H9 (cell line): ENCODE measurements at regions not wholly inside any gene's neighbourhood (a gene's known extent, or its start where the extent isn't known, plus 50 kb on each side); places are given as distances from the start of the nearest gene placed in this dataset.
"Not testable (repeated sequence)": the region's sequence is repeated elsewhere in the genome, so short reads cannot be mapped to it uniquely, and the experiment has no call there.

Source experiments
- DNase-seq: peaks from one replicate; pipeline ENCODE4 v3.0.0-alpha.2; 2017
- H2AFZ ChIP-seq: one replicate; pipeline ENCODE4 v1.6.1; 2013; ENCODE audit warnings: mild to moderate bottlenecking, low read length, control low read depth, moderate library complexity
- H2AK5ac ChIP-seq: 2 replicates; pipeline ENCODE4 v1.6.1; 2013; ENCODE audit warnings: low read length, control low read depth, mixed read lengths; ENCODE audit not compliant: insufficient read length
- H2BK120ac ChIP-seq: one replicate; pipeline ENCODE4 v1.6.1; 2013; ENCODE audit warnings: low read depth, mild to moderate bottlenecking, low read length, control low read depth, inconsistent platforms; ENCODE audit not compliant: poor library complexity, severe bottlenecking
- H2BK12ac ChIP-seq: 2 replicates; pipeline ENCODE4 v1.6.1; 2013; ENCODE audit warnings: low read length, control low read depth, mixed read lengths, low read depth; ENCODE audit not compliant: insufficient read length
- H2BK15ac ChIP-seq: 2 replicates; pipeline ENCODE4 v1.6.1; 2013; ENCODE audit warnings: low read depth, low read length, control low read depth
- H2BK20ac ChIP-seq: one replicate; pipeline ENCODE4 v1.6.1; 2013; ENCODE audit warnings: low read depth, mild to moderate bottlenecking, low read length, control low read depth, inconsistent platforms; ENCODE audit not compliant: poor library complexity, severe bottlenecking
- H2BK5ac ChIP-seq: 2 replicates; pipeline ENCODE4 v1.6.1; 2013; ENCODE audit warnings: low read length, control low read depth, mixed read lengths; ENCODE audit not compliant: insufficient read length
- H3K14ac ChIP-seq: 2 replicates; pipeline ENCODE4 v1.6.1; 2013; ENCODE audit warnings: low read length, control low read depth; ENCODE audit not compliant: insufficient read depth
- H3K18ac ChIP-seq: 2 replicates; pipeline ENCODE4 v1.6.1; 2013; ENCODE audit warnings: low read depth, mild to moderate bottlenecking, mixed read lengths, low read length, control low read depth; ENCODE audit not compliant: insufficient read length
- H3K23ac ChIP-seq: 2 replicates; pipeline ENCODE4 v1.6.1; 2013; ENCODE audit warnings: low read length, control low read depth, mixed read lengths, low read depth; ENCODE audit not compliant: insufficient read length
- H3K23me2 ChIP-seq: 2 replicates; pipeline ENCODE4 v1.6.1; 2013; ENCODE audit warnings: low read depth, mild to moderate bottlenecking, mixed read lengths, low read length, control low read depth; ENCODE audit not compliant: insufficient read length, poor library complexity, severe bottlenecking
- H3K27ac ChIP-seq: 2 replicates; pipeline ENCODE4 v1.5.1; 2013; ENCODE audit warnings: low read length, control low read depth, mixed read lengths, low read depth; ENCODE audit not compliant: insufficient read length
- H3K27me3 ChIP-seq: 2 replicates; pipeline ENCODE4 v1.6.1; 2013; ENCODE audit warnings: low read length, control low read depth, inconsistent platforms; ENCODE audit not compliant: insufficient read depth
- H3K4ac ChIP-seq: 2 replicates; pipeline ENCODE4 v1.6.1; 2013; ENCODE audit warnings: low read depth, mild to moderate bottlenecking, control low read depth, inconsistent platforms, low read length, moderate library complexity
- H3K4me1 ChIP-seq: 2 replicates; pipeline ENCODE4 v1.6.1; 2013; ENCODE audit warnings: low read length, control low read depth, inconsistent platforms; ENCODE audit not compliant: insufficient read depth
- H3K4me2 ChIP-seq: 2 replicates; pipeline ENCODE4 v1.6.1; 2013; ENCODE audit warnings: low read length, control low read depth, mixed read lengths; ENCODE audit not compliant: insufficient read length, insufficient read depth
- H3K56ac ChIP-seq: 2 replicates; pipeline ENCODE4 v1.6.1; 2013; ENCODE audit warnings: low read depth, mild to moderate bottlenecking, mixed read lengths, low read length, control low read depth; ENCODE audit not compliant: insufficient read length
- H3K79me1 ChIP-seq: 2 replicates; pipeline ENCODE4 v1.6.1; 2013; ENCODE audit warnings: low read depth, mild to moderate bottlenecking, moderate library complexity, low read length, control low read depth, inconsistent platforms; ENCODE audit not compliant: insufficient read depth, poor library complexity, severe bottlenecking
- H3K79me2 ChIP-seq: 2 replicates; pipeline ENCODE4 v1.6.1; 2013; ENCODE audit warnings: low read length, control low read depth, inconsistent platforms; ENCODE audit not compliant: insufficient read depth
- H3K9ac ChIP-seq: 2 replicates; pipeline ENCODE4 v1.6.1; 2013; ENCODE audit warnings: low read length, control low read depth, mixed read lengths; ENCODE audit not compliant: insufficient read length; ENCODE audit errors: extremely low read depth
- H3K9me3 ChIP-seq: one replicate; pipeline ENCODE4 v1.6.1; 2013; ENCODE audit warnings: low read depth, low read length, inconsistent platforms; ENCODE audit not compliant: control insufficient read depth
- H3T11ph ChIP-seq: one replicate; pipeline ENCODE4 v1.6.1; 2013; ENCODE audit warnings: mild to moderate bottlenecking, low read length, control low read depth, inconsistent platforms
- H4K20me1 ChIP-seq: one replicate; pipeline ENCODE4 v1.6.1; 2013; ENCODE audit not compliant: control insufficient read depth, insufficient read length, insufficient read depth
- H4K5ac ChIP-seq: 2 replicates; pipeline ENCODE4 v1.6.1; 2013; ENCODE audit warnings: low read depth, mild to moderate bottlenecking, mixed read lengths, low read length, control low read depth; ENCODE audit not compliant: insufficient read length
- H4K8ac ChIP-seq: replicated peaks from 2 replicates; pipeline ENCODE4 v1.6.1; 2013; ENCODE audit warnings: low read length, control low read depth, mixed read lengths, low read depth; ENCODE audit not compliant: insufficient read length
- H4K91ac ChIP-seq: 2 replicates; pipeline ENCODE4 v1.6.1; 2013; ENCODE audit warnings: low read depth, mild to moderate bottlenecking, moderate library complexity, mixed read lengths, low read length, control low read depth; ENCODE audit not compliant: insufficient read length
- H3K27ac Mint-ChIP-seq, 3 experiments: 2 replicates in 2 of 3; 3 replicates in 1 of 3; pipeline ENCODE4 v1.8.0; 2020 to 2021; ENCODE audit warnings: mixed read lengths in 3 of 3, mild to moderate bottlenecking in 1 of 3, moderate library complexity in 1 of 3
- H3K27me3 Mint-ChIP-seq: 2 replicates; pipeline ENCODE4 v1.8.0; 2021; ENCODE audit warnings: low read depth, mild to moderate bottlenecking, moderate library complexity, mixed read lengths
- H3K36me3 Mint-ChIP-seq, 3 experiments: 2 replicates in 2 of 3; 3 replicates in 1 of 3; pipeline ENCODE4 v1.8.0; 2020 to 2021; ENCODE audit warnings: low read depth in 3 of 3, mixed read lengths in 3 of 3; ENCODE audit not compliant: insufficient read depth in 1 of 3
- H3K4me1 Mint-ChIP-seq, 2 experiments: 2 replicates each; pipeline ENCODE4 v1.8.0; 2020; ENCODE audit warnings: mixed read lengths in 2 of 2
- H3K4me3 Mint-ChIP-seq, 2 experiments: 2 replicates in 1 of 2; 3 replicates in 1 of 2; pipeline ENCODE4 v1.8.0; 2020 to 2021; ENCODE audit warnings: mild to moderate bottlenecking in 2 of 2, mixed read lengths in 2 of 2, moderate library complexity in 1 of 2
- H3K9me3 Mint-ChIP-seq, 2 experiments: 2 replicates in 1 of 2; 3 replicates in 1 of 2; pipeline ENCODE4 v1.8.0; 2020; ENCODE audit warnings: mild to moderate bottlenecking in 2 of 2, mixed read lengths in 2 of 2, moderate library complexity in 1 of 2
- WGBS: extraction: QIAGEN DNeasy Blood & Tissue Kit; methylation state at CpG from one replicate; pipeline ENCODE4 v1.1.7; 2013; ENCODE audit warnings: missing lambda C conversion rate, low lambda C conversion rate, mixed read lengths; ENCODE audit not compliant: insufficient read length; ENCODE audit errors: extremely low coverage; 5-methylcytosine and 5-hydroxymethylcytosine counted together

- not testable (repeated sequence) for H3K27ac ChIP-seq, H3K4me3 Mint-ChIP-seq, H3K27me3 ChIP-seq, H3K4ac ChIP-seq, H3K4me1 ChIP-seq, H3T11ph ChIP-seq, H3K18ac ChIP-seq, H4K20me1 ChIP-seq, H3K9ac ChIP-seq, H2BK5ac ChIP-seq, H3K27me3 Mint-ChIP-seq, H3K4me2 ChIP-seq, H3K27ac Mint-ChIP-seq, H2BK15ac ChIP-seq, H3K4me1 Mint-ChIP-seq, H4K91ac ChIP-seq, H2BK20ac ChIP-seq, H3K23me2 ChIP-seq, H3K14ac ChIP-seq, H3K36me3 Mint-ChIP-seq, H3K79me2 ChIP-seq, DNase-seq, H4K8ac ChIP-seq, H2BK12ac ChIP-seq, H3K9me3 ChIP-seq, H2AFZ ChIP-seq, H3K23ac ChIP-seq, H4K5ac ChIP-seq, H3K79me1 ChIP-seq, H3K56ac ChIP-seq, H2BK120ac ChIP-seq, H2AK5ac ChIP-seq
- WGBS = no CpG with 5 or more reads among the region's 4 CpGs
- peaks cover 7 to 12% of the 10 kb centered on the region in 2 experiments; a peak in 4 of 5 replicates for H3K9me3 Mint-ChIP-seq
These were observed 245.1 kb upstream of the POTEB2 start for GRCh38 chr15:21111172-21111571.

- H3K9me3 Mint-ChIP-seq = peaks cover 7 to 12% of the 10 kb centered on the region in 2 experiments; a peak in 4 of 5 replicates
- not testable (repeated sequence) for H2BK12ac ChIP-seq, H3K56ac ChIP-seq
These were observed 244.2 kb upstream of the POTEB2 start for GRCh38 chr15:21110187-21110804.

More at GRCh38 chr15:21110187-21110804, 244.2 kb upstream of the POTEB2 start:
- H2AFZ ChIP-seq, H3K27me3 ChIP-seq, H3K9me3 ChIP-seq, H2BK15ac ChIP-seq, H4K8ac ChIP-seq, H3K23me2 ChIP-seq, H3K79me1 ChIP-seq, H3K27ac Mint-ChIP-seq, H2AK5ac ChIP-seq, H4K91ac ChIP-seq, H3K4ac ChIP-seq, H3K9ac ChIP-seq, H3K27ac ChIP-seq, H2BK5ac ChIP-seq, H3T11ph ChIP-seq, DNase-seq, H3K4me1 ChIP-seq, H3K4me1 Mint-ChIP-seq, H3K79me2 ChIP-seq, H3K18ac ChIP-seq, H3K4me2 ChIP-seq, H2BK20ac ChIP-seq, H2BK120ac ChIP-seq, H4K20me1 ChIP-seq, H3K36me3 Mint-ChIP-seq, H3K27me3 Mint-ChIP-seq, H4K5ac ChIP-seq, H3K4me3 Mint-ChIP-seq, H3K23ac ChIP-seq, H3K14ac ChIP-seq: not testable (repeated sequence)
- WGBS = no CpG with 5 or more reads among the region's 5 CpGs
